SK-N-SH (cell line): ENCODE measurements at regions not wholly inside any gene's neighbourhood (a gene's known extent, or its start where the extent isn't known, plus 50 kb on each side); places are given as distances from the start of the nearest gene placed in this dataset.
A peak's percentile ranks its signal among the peaks of the same experiment; 100 is the strongest.

ENCODE experiments used
- CTCF ChIA-PET: fragments of 300-600, 350-600 bp; formaldehyde crosslinking; extraction: SDS; loops from one replicate; lab custom pipeline; 2021; lab: Yijun Ruan, JAX
- POLR2A ChIA-PET: fragments of 350-600 bp; sonication (Branson Sonifier 250); formaldehyde crosslinking; extraction: SDS; loops from one replicate; lab custom pipeline; 2020; ENCODE audit warnings: antibody characterized with exemption, inconsistent platforms; lab: Yijun Ruan, JAX
- DNase-seq: peaks from one replicate; pipeline ENCODE4 v3.0.0; 2012
- H2AFZ ChIP-seq: fragments of 200-600 bp; sonication (generic); 2 replicates; pipeline ENCODE4 v1.8.1; 2016; ENCODE audit warnings: antibody characterized with exemption, mild to moderate bottlenecking, low read depth
- H3F3A ChIP-seq: fragments of 200-600 bp; sonication (generic); replicated peaks from 2 replicates; pipeline ENCODE3; 2016; ENCODE audit warnings: antibody characterized with exemption, mild to moderate bottlenecking; ENCODE audit not compliant: insufficient read depth
- H3K27ac ChIP-seq, 2 experiments: fragments of 200-500 bp in 1 of 2; fragments of 200-600 bp in 1 of 2; sonication (Bioruptor generic) in 1 of 2; sonication (generic), shearing (Covaris generic) in 1 of 2; 2 replicates each; pipeline versions ENCODE4 v1.5.1 to v1.6.1; 2014 to 2016; ENCODE audit warnings: low read depth in 2 of 2, inconsistent platforms in 1 of 2, low read length in 1 of 2, mild to moderate bottlenecking in 1 of 2, mixed read lengths in 1 of 2
- H3K27me3 ChIP-seq: fragments of 200-600 bp; sonication (generic), shearing (Covaris generic); 2 replicates; pipeline ENCODE4 v1.6.1; 2016; ENCODE audit warnings: mixed run types; ENCODE audit not compliant: insufficient read depth
- H3K36me3 ChIP-seq, 2 experiments: fragments of 200-500 bp in 1 of 2; fragments of 200-600 bp in 1 of 2; sonication (Bioruptor generic) in 1 of 2; sonication (generic) in 1 of 2; replicated peaks in 1 of 2; 2 replicates each; pipeline versions ENCODE3 to v1.5.1; 2014 to 2016; ENCODE audit warnings: low read length in 1 of 2, mild to moderate bottlenecking in 1 of 2; ENCODE audit not compliant: insufficient read depth in 2 of 2, control insufficient read depth in 1 of 2
- H3K4me1 ChIP-seq, 2 experiments: fragments of 200-500 bp in 1 of 2; fragments of 200-600 bp in 1 of 2; sonication (Bioruptor generic) in 1 of 2; sonication (generic), shearing (Covaris generic) in 1 of 2; 2 replicates each; pipeline versions ENCODE4 v1.5.1 to v1.6.1; 2014 to 2016; ENCODE audit warnings: low read depth in 1 of 2, low read length in 1 of 2, mixed run types in 1 of 2; ENCODE audit not compliant: insufficient read depth in 2 of 2, control insufficient read depth in 1 of 2
- H3K4me2 ChIP-seq: fragments of 200-600 bp; sonication (generic), shearing (Covaris generic); 2 replicates; pipeline ENCODE4 v1.6.1; 2017; ENCODE audit warnings: mixed run types
- H3K4me3 ChIP-seq, 2 experiments: fragments of 200-500 bp in 1 of 2; fragments of 200-600 bp in 1 of 2; sonication (Bioruptor generic) in 1 of 2; sonication (generic), shearing (Covaris generic) in 1 of 2; 2 replicates each; pipeline versions ENCODE4 v1.5.1 to v1.8.1; 2014 to 2016; ENCODE audit warnings: low read depth in 2 of 2, inconsistent platforms in 1 of 2, low read length in 1 of 2, mild to moderate bottlenecking in 1 of 2, mixed read lengths in 1 of 2, moderate library complexity in 1 of 2
- H3K79me2 ChIP-seq: fragments of 200-600 bp; sonication (generic); 2 replicates; pipeline ENCODE4 v1.8.1; 2017; ENCODE audit warnings: mild to moderate bottlenecking; ENCODE audit not compliant: insufficient read depth
- H3K9ac ChIP-seq: fragments of 200-600 bp; sonication (generic); 2 replicates; pipeline ENCODE4 v1.6.1; 2017; ENCODE audit warnings: mixed run types
- H3K9me2 ChIP-seq: fragments of 200-600 bp; sonication (generic); 2 replicates; pipeline ENCODE4 v1.6.1; 2017; ENCODE audit warnings: mixed run types
- H3K9me3 ChIP-seq: fragments of 200-600 bp; sonication (generic); 2 replicates; pipeline ENCODE4 v1.6.1; 2017; ENCODE audit warnings: mixed run types, mild to moderate bottlenecking, moderate library complexity
- H4K20me1 ChIP-seq: fragments of 200-600 bp; sonication (generic); 2 replicates; pipeline ENCODE4 v1.6.1; 2017; ENCODE audit warnings: mild to moderate bottlenecking, mixed run types; ENCODE audit not compliant: insufficient read depth
- CHD2 ChIP-seq: fragments of 150-350 bp; IDR thresholded peaks from 2 replicates; pipeline ENCODE4 v1.6.1; 2018; ENCODE audit warnings: low read length; ENCODE audit not compliant: partially characterized antibody
- ELF1 ChIP-seq: IDR thresholded peaks from 2 replicates; pipeline ENCODE4 v1.4.0; 2012
- EZH2phosphoT487 ChIP-seq: fragments of 200-600 bp; sonication (generic); IDR thresholded peaks from 2 replicates; pipeline ENCODE4 v1.6.1; 2017; ENCODE audit warnings: low read depth, mixed run types, mild to moderate bottlenecking, antibody characterized with exemption, moderate library complexity, borderline replicate concordance
- FOXJ3 ChIP-seq: sonication (generic); formaldehyde crosslinking; IDR thresholded peaks from 2 replicates; pipeline ENCODE4 v1.5.1; 2020; ENCODE audit warnings: mild to moderate bottlenecking, missing genetic modification reagents
- GABPA ChIP-seq: IDR thresholded peaks from 2 replicates; pipeline ENCODE4 v1.4.0; 2012; ENCODE audit warnings: low read depth, mild to moderate bottlenecking
- IRF3 ChIP-seq: fragments of 150-350 bp; IDR thresholded peaks from 2 replicates; pipeline ENCODE4 v1.6.1; 2016; ENCODE audit warnings: mild to moderate bottlenecking, low read depth, low read length
- JUND ChIP-seq: IDR thresholded peaks from 2 replicates; pipeline ENCODE4 v1.4.0; 2012
- MEF2A ChIP-seq: IDR thresholded peaks from 2 replicates; pipeline ENCODE4 v1.4.0; 2012; ENCODE audit warnings: low read depth, borderline replicate concordance
- MXI1 ChIP-seq: IDR thresholded peaks from 2 replicates; pipeline ENCODE4 v1.6.1; 2012; ENCODE audit warnings: mild to moderate bottlenecking, low read depth, low read length, improper control_type of control experiment
- NRF1 ChIP-seq: IDR thresholded peaks from 2 replicates; pipeline ENCODE4 v1.6.1; 2012; ENCODE audit warnings: low read depth, mild to moderate bottlenecking, low read length
- PBX3 ChIP-seq: IDR thresholded peaks from 2 replicates; pipeline ENCODE4; 2012
- REST ChIP-seq: IDR thresholded peaks from 2 replicates; pipeline ENCODE4 v1.6.1; 2012; ENCODE audit warnings: mild to moderate bottlenecking, low read depth, low read length, moderate library complexity
- RXRA ChIP-seq: IDR thresholded peaks from 2 replicates; pipeline ENCODE4 v1.4.0; 2012; ENCODE audit warnings: low read depth, mild to moderate bottlenecking, borderline replicate concordance
- SIN3A ChIP-seq: IDR thresholded peaks from 2 replicates; pipeline ENCODE4 v1.6.1; 2012; ENCODE audit warnings: low read depth, mild to moderate bottlenecking, low read length, moderate library complexity, borderline replicate concordance
- TCF12 ChIP-seq: IDR thresholded peaks from 2 replicates; pipeline ENCODE4 v1.4.0; 2012
- TEAD4 ChIP-seq: IDR thresholded peaks from 2 replicates; pipeline ENCODE4 v1.4.0; 2012; ENCODE audit warnings: mild to moderate bottlenecking, borderline replicate concordance; ENCODE audit not compliant: insufficient read depth
- USF1 ChIP-seq: IDR thresholded peaks from 2 replicates; pipeline ENCODE4 v1.4.0; 2012; ENCODE audit warnings: low read depth, borderline replicate concordance
- USF2 ChIP-seq: fragments of 150-350 bp; IDR thresholded peaks from 2 replicates; pipeline ENCODE4 v1.6.1; 2017; ENCODE audit warnings: antibody characterized with exemption, low read length, low read depth, borderline replicate concordance
- WGBS: methylation state at CpG from one replicate; pipeline ENCODE4 v1.1.6; 2017; ENCODE audit warnings: low lambda C conversion rate; 5-methylcytosine and 5-hydroxymethylcytosine counted together

- Histone ChIP-seq H3F3A (peaks cover 10% of the 10 kb centered on the region), H3K79me2 (no peaks in the 10 kb centered on the region), H3K4me2 (peak overlapping the region; percentile 17; the same call in 1 of the 2 replicates), H3K27me3 (no peaks in the 10 kb centered on the region), H3K9ac (peak overlapping the region; percentile 17; the same call in 1 of the 2 replicates), H3K4me1 (peaks cover 0 to 13% of the 10 kb centered on the region in 2 experiments; a peak in 1 of 4 replicates), H2AFZ (no peak overlapping the region; the same call in 1 of the 2 replicates), H3K9me2 (no peaks in the 10 kb centered on the region), H3K27ac (peak overlapping the region in 1 of 2 experiments; percentile 71; a peak in 2 of 4 replicates), H3K36me3 (no peaks in the 10 kb centered on the region), H3K4me3 (no peak overlapping the region), H3K9me3 (no peaks in the 10 kb centered on the region), H4K20me1 (no peaks in the 10 kb centered on the region)
- WGBS, result 72% methylated on average over 1 of the region's 1 CpG
- DNase-seq, result no peak
- POLR2A ChIA-PET, result no interaction called here
- TF ChIP-seq MEF2A (no peak), REST (no peak), IRF3 (no peak), MXI1 (no peak), NRF1 (no peak), PBX3 (no peak), CHD2 (no peak), JUND (0 out of 2 replicates have a peak, but pooled peaks have one; percentile 6)
- CTCF ChIA-PET, result interaction anchor here (0.9 kb wide), 1 partner anchor 107 kb away, joined by 3 read pairs; no protein-coding TSS in a partner anchor
These were observed 57.6 kb upstream of the RASA1 start for GRCh38 chr5:87210076-87210475.

GRCh38 chr5:87210743-87211142 is 56.9 kb upstream of the RASA1 start:
- no peak overlapping the region for H3K9ac ChIP-seq
- no peak overlapping the region for H3K4me2 ChIP-seq
- peaks cover 10% of the 10 kb centered on the region for H3F3A ChIP-seq
- peaks cover 0 to 13% of the 10 kb centered on the region in 2 experiments; a peak in 1 of 4 replicates for H3K4me1 ChIP-seq
- no peaks in the 10 kb centered on the region for H4K20me1 ChIP-seq
- H3K9me3 ChIP-seq, result no peaks in the 10 kb centered on the region
- no peaks in the 10 kb centered on the region for H3K9me2 ChIP-seq
- ChIA-PET CTCF (no interaction called here), POLR2A (no interaction called here)
- peak overlapping the region in 1 of 2 experiments; percentile 71; a peak in 2 of 4 replicates for H3K27ac ChIP-seq
- no peaks in the 10 kb centered on the region for H3K27me3 ChIP-seq
- no peak for DNase-seq
- no peak overlapping the region for H3K4me3 ChIP-seq
- no peaks in the 10 kb centered on the region for H3K79me2 ChIP-seq
- H2AFZ ChIP-seq, result no peak overlapping the region; the same call in 1 of the 2 replicates
- 33% methylated on average over 2 of the region's 2 CpGs for WGBS
- H3K36me3 ChIP-seq, result no peaks in the 10 kb centered on the region
- no peak for TF ChIP-seq GABPA
- TF ChIP-seq ELF1, result no peak
- TF ChIP-seq RXRA, result no peak
- no peak for TF ChIP-seq USF1
- no peak for TF ChIP-seq TEAD4
- no peak for TF ChIP-seq MXI1
- TF ChIP-seq SIN3A, result no peak
- TF ChIP-seq FOXJ3 (CRISPR knock-in tag), result no peak
- TF ChIP-seq TCF12, result no peak
- no peak for TF ChIP-seq EZH2phosphoT487
- TF ChIP-seq IRF3, result no peak
- TF ChIP-seq USF2, result no peak
- TF ChIP-seq NRF1, result no peak
